HCT116 (cell line): ENCODE measurements at regions not wholly inside any gene's neighbourhood (a gene's known extent, or its start where the extent isn't known, plus 50 kb on each side); places are given as distances from the start of the nearest gene placed in this dataset.

ENCODE experiments used
- ATAC-seq: fragments of 200-7000 bp; cut with Tn5 transposase; 2 replicates; pipeline ENCODE4 v1.9.1; 2020; ENCODE audit warnings: mild to moderate bottlenecking, moderate library complexity
- BruUV-seq: library from RNA; stranded (reverse); fragments of 400-500 nt; replicated peaks from 2 replicates; lab custom pipeline; 2021; lab: Mats Ljungman, UMichigan
- CTCF ChIA-PET: fragments of 300-600 bp; sonication (Branson Sonifier 250); formaldehyde crosslinking; loops from one replicate; lab custom pipeline; 2021; ENCODE audit warnings: antibody characterized with exemption; lab: Charles Lee
- POLR2A ChIA-PET: fragments of 300-600, 350-600 bp; sonication (Branson Sonifier 250); formaldehyde crosslinking; loops from one replicate; lab custom pipeline; 2021; ENCODE audit warnings: antibody characterized with exemption; lab: Charles Lee
- RAD21 ChIA-PET, 2 experiments: fragments of 300-600 bp; sonication (Branson Sonifier 250); formaldehyde crosslinking; loops; one replicate each; lab custom pipeline; 2023; ENCODE audit warnings: low total read pairs in 2 of 2; ENCODE audit not compliant: uncharacterized antibody in 2 of 2, unreplicated experiment in 2 of 2, low non-redundant PET in 1 of 2; lab: Charles Lee
- DNase-seq: peaks from one replicate; pipeline ENCODE4 v3.0.0-alpha.2; 2010; ENCODE audit warnings: low read depth, low spot score
- H2AFZ ChIP-seq: fragments of 200-600 bp; shearing (Covaris generic), sonication (generic); 2 replicates; pipeline ENCODE4 v1.6.1; 2017; ENCODE audit warnings: low read depth, mixed run types, mixed read lengths, antibody characterized with exemption, low read length; ENCODE audit not compliant: poor library complexity, severe bottlenecking
- H3K27ac ChIP-seq: 2 replicates; pipeline ENCODE4 v1.5.1; 2012; ENCODE audit warnings: low read depth, low read length
- H3K27me3 ChIP-seq: fragments of 200-600 bp; sonication (generic); 2 replicates; pipeline ENCODE4 v1.6.1; 2016; ENCODE audit warnings: mixed run types, low read length, mixed read lengths; ENCODE audit not compliant: insufficient read depth
- H3K36me3 ChIP-seq, 2 experiments: fragments of 200-500 bp in 1 of 2; fragments of 200-600 bp in 1 of 2; sonication (Bioruptor generic) in 1 of 2; sonication (generic) in 1 of 2; 2 replicates each; pipeline versions ENCODE4 v1.5.1 to v1.6.1; 2014 to 2016; ENCODE audit warnings: low read length in 2 of 2, inconsistent platforms in 1 of 2, mixed read lengths in 1 of 2, mixed run types in 1 of 2; ENCODE audit not compliant: insufficient read depth in 2 of 2, control insufficient read depth in 1 of 2
- H3K4me1 ChIP-seq, 2 experiments: fragments of 200-600 bp in 1 of 2; sonication (generic) in 1 of 2; 2 replicates each; pipeline versions ENCODE4 v1.5.1 to v1.6.1; 2012 to 2017; ENCODE audit warnings: low read length in 2 of 2, inconsistent platforms in 1 of 2, mild to moderate bottlenecking in 1 of 2, mixed read lengths in 1 of 2, mixed run types in 1 of 2, moderate library complexity in 1 of 2; ENCODE audit not compliant: insufficient read depth in 2 of 2, control insufficient read depth in 1 of 2
- H3K4me2 ChIP-seq: fragments of 200-600 bp; sonication (generic); 2 replicates; pipeline ENCODE4 v1.6.1; 2017; ENCODE audit warnings: mixed run types, low read length, mixed read lengths
- H3K4me3 ChIP-seq, 2 experiments: fragments of 200-600 bp in 1 of 2; sonication (generic) in 1 of 2; replicated peaks in 1 of 2; 2 replicates each; pipeline ENCODE4 v1.5.1; 2011 to 2016; ENCODE audit warnings: low read length in 2 of 2, control low read depth in 1 of 2, low read depth in 1 of 2, mild to moderate bottlenecking in 1 of 2, mixed read lengths in 1 of 2, mixed run types in 1 of 2
- H3K79me2 ChIP-seq: fragments of 200-600 bp; sonication (generic); 2 replicates; pipeline ENCODE4 v1.6.1; 2017; ENCODE audit warnings: mild to moderate bottlenecking, mixed run types, low read length, moderate library complexity, mixed read lengths; ENCODE audit not compliant: insufficient read depth
- H3K9ac ChIP-seq: fragments of 200-600 bp; sonication (generic); 2 replicates; pipeline ENCODE4 v1.6.1; 2016; ENCODE audit warnings: low read length, mixed read lengths
- H3K9me2 ChIP-seq: fragments of 200-600 bp; sonication (generic), shearing (Covaris generic); 2 replicates; pipeline ENCODE4 v1.6.1; 2017; ENCODE audit warnings: mixed run types, mild to moderate bottlenecking, moderate library complexity; ENCODE audit not compliant: insufficient read depth
- H3K9me3 ChIP-seq, 2 experiments: fragments of 200-500 bp in 1 of 2; fragments of 200-600 bp in 1 of 2; sonication (Bioruptor generic) in 1 of 2; sonication (generic) in 1 of 2; 2 replicates each; pipeline ENCODE4 v1.6.1; 2014 to 2017; ENCODE audit warnings: low read length in 2 of 2, mixed read lengths in 2 of 2, inconsistent platforms in 1 of 2, low read depth in 1 of 2, mild to moderate bottlenecking in 1 of 2, mixed run types in 1 of 2, moderate library complexity in 1 of 2; ENCODE audit not compliant: control insufficient read depth in 1 of 2, insufficient read depth in 1 of 2
- H4K20me1 ChIP-seq: fragments of 200-600 bp; sonication (generic), shearing (Covaris generic); 2 replicates; pipeline ENCODE4 v1.6.1; 2017; ENCODE audit warnings: mixed run types, mild to moderate bottlenecking, moderate library complexity; ENCODE audit not compliant: insufficient read depth
- ATF3 ChIP-seq: IDR thresholded peaks from 2 replicates; pipeline ENCODE4 v1.6.1; 2012
- CEBPB ChIP-seq: IDR thresholded peaks from 2 replicates; pipeline ENCODE4 v1.6.1; 2012; ENCODE audit warnings: low read depth
- CTCF ChIP-seq, 3 experiments: fragments of 200-600 bp in 1 of 3; sonication (generic) in 1 of 3; IDR thresholded peaks in 2 of 3; conservative IDR thresholded peaks in 1 of 3; 2 replicates each; pipeline ENCODE4 v1.5.1; 2012 to 2017; ENCODE audit warnings: low read depth in 2 of 3, low read length in 2 of 3, antibody characterized with exemption in 1 of 3, borderline replicate concordance in 1 of 3, control low read depth in 1 of 3, mild to moderate bottlenecking in 1 of 3, mixed read lengths in 1 of 3, mixed run types in 1 of 3, moderate library complexity in 1 of 3; ENCODE audit not compliant: insufficient read depth in 1 of 3
- EGR1 ChIP-seq: IDR thresholded peaks from 2 replicates; pipeline ENCODE4 v1.6.1; 2012; ENCODE audit warnings: low read depth
- FOSL1 ChIP-seq: IDR thresholded peaks from 2 replicates; pipeline ENCODE4 v1.6.1; 2012; ENCODE audit warnings: low read depth
- JUND ChIP-seq: IDR thresholded peaks from 2 replicates; pipeline ENCODE4 v1.6.1; 2012
- RAD21 ChIP-seq: IDR thresholded peaks from 2 replicates; pipeline ENCODE4 v1.6.1; 2012; ENCODE audit warnings: low read depth, mild to moderate bottlenecking
- SRF ChIP-seq: IDR thresholded peaks from 2 replicates; pipeline ENCODE4 v1.6.1; 2012; ENCODE audit warnings: low read depth
- YY1 ChIP-seq: IDR thresholded peaks from 2 replicates; pipeline ENCODE4 v1.6.1; 2011; ENCODE audit warnings: low read length, low read depth, moderate library complexity, mild to moderate bottlenecking; ENCODE audit not compliant: insufficient replicate concordance; ENCODE audit errors: extremely low read depth
- ZBTB33 ChIP-seq: IDR thresholded peaks from 2 replicates; pipeline ENCODE4 v1.6.1; 2011; ENCODE audit warnings: mild to moderate bottlenecking, low read length, moderate library complexity; ENCODE audit not compliant: insufficient replicate concordance; ENCODE audit errors: extremely low read depth
- intact Hi-C: fragments of 100-400 bp; cut with micrococcal nuclease; formaldehyde crosslinking; loops from 2 replicates; pipeline ENCODE4 v1.10.0; 2022

GRCh38 chr9:6132650-6133049, 83.0 kb upstream of the IL33 start:
- DNase-seq, result no peak
- Histone ChIP-seq H3K9me2 (no peaks in the 10 kb centered on the region), H3K27ac (no peak overlapping the region), H3K4me3 (no peak overlapping the region), H3K9ac (no peak overlapping the region)
- no TSS peak for BruUV-seq
- intact Hi-C loops, result no loop called here
- POLR2A ChIA-PET, result no interaction called here
- RAD21 ChIA-PET, result no interaction called here
- CTCF ChIA-PET, result no interaction called here
- no peak for TF ChIP-seq JUND
- TF ChIP-seq YY1, result no peak
- TF ChIP-seq FOSL1, result no peak
- TF ChIP-seq RAD21, result no peak
- no peak for TF ChIP-seq ATF3
- TF ChIP-seq CEBPB, result no peak
- no peak for TF ChIP-seq SRF
- no peak for TF ChIP-seq CTCF (IDR thresholded peaks at IDR 0.05 in 2 of 3, conservative IDR thresholded peaks at IDR 0.05 in 1 of 3; ENCODE audit: borderline replicate concordance in 1 of 3, insufficient read depth in 1 of 3, low read depth in 2 of 3, low read length in 2 of 3)
- TF ChIP-seq ZBTB33, result no peak
- no peak for TF ChIP-seq EGR1
- TF ChIP-seq, all 23 proteins: peak for 0
- Histone ChIP-seq H3K4me2 (no peak overlapping the region), H3K36me3 (no peaks in the 10 kb centered on the region), H3K4me1 (no peaks in the 10 kb centered on the region), H2AFZ (no peak overlapping the region), H3K27me3 (no peaks in the 10 kb centered on the region), H4K20me1 (no peaks in the 10 kb centered on the region), H3K79me2 (no peaks in the 10 kb centered on the region), H3K9me3 (no peaks in the 10 kb centered on the region)
- no peak for ATAC-seq
